PC-3 (cell line): ENCODE measurements at regions not wholly inside any gene's neighbourhood (a gene's known extent, or its start where the extent isn't known, plus 50 kb on each side); places are given as distances from the start of the nearest gene placed in this dataset.

Experiments used
- ATAC-seq: fragments of 200-7000 bp; cut with Tn5 transposase; 2 replicates; pipeline ENCODE4 v1.9.1; 2020; ENCODE audit warnings: mild to moderate bottlenecking, moderate library complexity
- BruUV-seq: library from RNA; stranded (reverse); fragments of 400-500 nt; replicated peaks from 2 replicates; lab custom pipeline; 2021; lab: Mats Ljungman, UMichigan
- CTCF ChIA-PET: fragments of 300-600 bp; sonication (Branson Sonifier 250); formaldehyde crosslinking; loops from one replicate; lab custom pipeline; 2022; ENCODE audit warnings: antibody characterized with exemption; lab: Charles Lee
- POLR2A ChIA-PET: fragments of 300-600 bp; sonication (Branson Sonifier 250); formaldehyde crosslinking; loops from one replicate; lab custom pipeline; 2022; ENCODE audit warnings: antibody characterized with exemption; ENCODE audit not compliant: unreplicated experiment; lab: Charles Lee
- DNase-seq: peaks from one replicate; pipeline ENCODE4 v3.0.0-alpha.2; 2015
- H2AFZ ChIP-seq: fragments of 300-600 bp; sonication (generic); 2 replicates; pipeline ENCODE4 v1.6.0; 2016; ENCODE audit warnings: antibody characterized with exemption, low read length
- H3F3A ChIP-seq: fragments of 300-600 bp; sonication (generic); one replicate; pipeline ENCODE4 v1.6.0; 2017; ENCODE audit warnings: antibody characterized with exemption, low read length, control low read depth, mild to moderate bottlenecking; ENCODE audit not compliant: unreplicated experiment
- H3K27ac ChIP-seq: fragments of 300-600 bp; sonication (generic); 2 replicates; pipeline ENCODE4 v1.5.1; 2016; ENCODE audit warnings: mild to moderate bottlenecking, low read length
- H3K27me3 ChIP-seq: fragments of 300-600 bp; sonication (generic); 2 replicates; pipeline ENCODE4 v1.6.1; 2016; ENCODE audit warnings: low read length, mixed read lengths
- H3K36me3 ChIP-seq: fragments of 300-600 bp; sonication (generic); 2 replicates; pipeline ENCODE4 v1.6.1; 2016; ENCODE audit warnings: low read depth, mixed run types, low read length, mixed read lengths
- H3K4me1 ChIP-seq: fragments of 300-600 bp; sonication (generic); 2 replicates; pipeline ENCODE4 v1.5.1; 2016; ENCODE audit warnings: low read length; ENCODE audit not compliant: insufficient read depth
- H3K4me2 ChIP-seq: fragments of 300-600 bp; sonication (generic); 2 replicates; pipeline ENCODE4 v1.6.0; 2016; ENCODE audit warnings: low read length
- H3K4me3 ChIP-seq: fragments of 300-600 bp; sonication (generic); 2 replicates; pipeline ENCODE4 v1.5.1; 2016; ENCODE audit warnings: mild to moderate bottlenecking, low read length, mixed read lengths
- H3K79me2 ChIP-seq: fragments of 300-600 bp; sonication (generic); 2 replicates; pipeline ENCODE4 v1.6.1; 2017; ENCODE audit warnings: low read length, mixed read lengths
- H3K9ac ChIP-seq: fragments of 300-600 bp; sonication (generic); 2 replicates; pipeline ENCODE4 v1.6.0; 2016; ENCODE audit warnings: mild to moderate bottlenecking, low read length
- H3K9me2 ChIP-seq: fragments of 300-600 bp; sonication (generic); replicated peaks from 2 replicates; pipeline ENCODE4 v1.6.1; 2016; ENCODE audit warnings: mixed run types, low read length, mixed read lengths
- H3K9me3 ChIP-seq: fragments of 300-600 bp; sonication (generic); 2 replicates; pipeline ENCODE4 v1.6.1; 2016; ENCODE audit warnings: low read length, mixed read lengths
- H4K20me1 ChIP-seq: fragments of 300-600 bp; sonication (generic); 2 replicates; pipeline ENCODE4 v1.6.1; 2016; ENCODE audit warnings: low read length, mixed read lengths
- EZH2 ChIP-seq: fragments of 300-600 bp; sonication (generic); IDR thresholded peaks from one replicate; pipeline ENCODE4 v1.6.1; 2017; ENCODE audit warnings: antibody characterized with exemption, mild to moderate bottlenecking, low read length; ENCODE audit not compliant: unreplicated experiment
- EZH2phosphoT487 ChIP-seq: fragments of 300-600 bp; sonication (generic); IDR thresholded peaks from 2 replicates; pipeline ENCODE4 v1.6.1; 2018; ENCODE audit warnings: mild to moderate bottlenecking, antibody characterized with exemption, low read length, borderline replicate concordance
- intact Hi-C: fragments of 100-400 bp; cut with micrococcal nuclease; formaldehyde crosslinking; loops from 2 replicates; pipeline ENCODE4 v1.9.0; 2023
- TF ChIP-seq, protein P1 (sequence below): fragments of 300-600 bp; sonication (generic); conservative IDR thresholded peaks from 2 replicates; pipeline ENCODE4 v1.5.1; 2017; ENCODE audit warnings: antibody characterized with exemption, low read depth, mild to moderate bottlenecking, low read length

DNA sequence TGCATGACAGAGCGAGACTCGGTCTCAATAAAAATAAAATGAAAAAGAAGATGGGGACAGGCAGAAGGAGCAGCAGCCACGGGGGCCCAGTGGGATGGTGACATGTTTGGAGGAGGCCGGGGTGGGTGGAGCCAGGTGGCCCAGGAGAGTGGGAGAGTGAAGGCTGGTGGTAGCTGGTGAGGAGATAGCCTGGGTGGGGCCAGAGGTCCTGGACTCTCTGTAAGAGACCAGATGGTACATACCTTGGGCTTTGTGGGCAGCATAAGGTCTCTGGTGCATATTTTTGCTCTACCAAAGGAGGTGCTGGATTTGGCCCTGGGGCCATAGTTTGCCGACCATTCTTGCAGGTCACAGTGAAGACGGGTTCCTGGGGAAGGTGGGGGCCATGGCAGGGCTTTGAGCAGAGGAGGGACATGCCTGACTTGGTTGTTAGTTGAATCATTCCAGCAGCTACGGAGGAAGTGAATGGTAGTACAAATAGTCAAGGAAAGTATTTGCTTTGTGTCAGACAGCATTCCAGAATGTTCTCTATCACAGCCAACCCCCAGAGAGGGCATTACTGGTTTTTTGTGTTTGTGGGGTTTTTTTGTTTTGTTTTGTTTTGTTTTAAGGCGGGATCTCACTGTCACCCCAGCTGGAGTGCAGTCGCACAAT lies 69.1 kb downstream of the ARHGEF18 start:
- Histone ChIP-seq H3K9ac (no peak overlapping the region), H3K79me2 (peaks cover 75% of the 10 kb centered on the region), H3K27me3 (no peaks in the 10 kb centered on the region), H3F3A (no peaks in the 10 kb centered on the region), H3K9me3 (no peaks in the 10 kb centered on the region), H3K9me2 (no peaks in the 10 kb centered on the region), H3K36me3 (no peaks in the 10 kb centered on the region), H2AFZ (no peak overlapping the region), H4K20me1 (0 out of 2 replicates have a peak, but pooled peaks cover 5% of the 10 kb centered on the region), H3K4me3 (no peak overlapping the region), H3K4me1 (peaks cover 6% of the 10 kb centered on the region; the same call in 1 of the 2 replicates), H3K4me2 (no peak overlapping the region), H3K27ac (no peak overlapping the region)
- TF ChIP-seq, protein P1, sequence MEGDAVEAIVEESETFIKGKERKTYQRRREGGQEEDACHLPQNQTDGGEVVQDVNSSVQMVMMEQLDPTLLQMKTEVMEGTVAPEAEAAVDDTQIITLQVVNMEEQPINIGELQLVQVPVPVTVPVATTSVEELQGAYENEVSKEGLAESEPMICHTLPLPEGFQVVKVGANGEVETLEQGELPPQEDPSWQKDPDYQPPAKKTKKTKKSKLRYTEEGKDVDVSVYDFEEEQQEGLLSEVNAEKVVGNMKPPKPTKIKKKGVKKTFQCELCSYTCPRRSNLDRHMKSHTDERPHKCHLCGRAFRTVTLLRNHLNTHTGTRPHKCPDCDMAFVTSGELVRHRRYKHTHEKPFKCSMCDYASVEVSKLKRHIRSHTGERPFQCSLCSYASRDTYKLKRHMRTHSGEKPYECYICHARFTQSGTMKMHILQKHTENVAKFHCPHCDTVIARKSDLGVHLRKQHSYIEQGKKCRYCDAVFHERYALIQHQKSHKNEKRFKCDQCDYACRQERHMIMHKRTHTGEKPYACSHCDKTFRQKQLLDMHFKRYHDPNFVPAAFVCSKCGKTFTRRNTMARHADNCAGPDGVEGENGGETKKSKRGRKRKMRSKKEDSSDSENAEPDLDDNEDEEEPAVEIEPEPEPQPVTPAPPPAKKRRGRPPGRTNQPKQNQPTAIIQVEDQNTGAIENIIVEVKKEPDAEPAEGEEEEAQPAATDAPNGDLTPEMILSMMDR: no peak
- TF ChIP-seq EZH2phosphoT487 (no peak), EZH2 (no peak)
- POLR2A ChIA-PET: no interaction called here
- BruUV-seq: no TSS peak
- ATAC-seq (peak; percentile 42; the same call in 1 of the 2 replicates), DNase-seq (no peak)
- CTCF ChIA-PET: no interaction called here
- intact Hi-C loops: no loop called here

DNA sequence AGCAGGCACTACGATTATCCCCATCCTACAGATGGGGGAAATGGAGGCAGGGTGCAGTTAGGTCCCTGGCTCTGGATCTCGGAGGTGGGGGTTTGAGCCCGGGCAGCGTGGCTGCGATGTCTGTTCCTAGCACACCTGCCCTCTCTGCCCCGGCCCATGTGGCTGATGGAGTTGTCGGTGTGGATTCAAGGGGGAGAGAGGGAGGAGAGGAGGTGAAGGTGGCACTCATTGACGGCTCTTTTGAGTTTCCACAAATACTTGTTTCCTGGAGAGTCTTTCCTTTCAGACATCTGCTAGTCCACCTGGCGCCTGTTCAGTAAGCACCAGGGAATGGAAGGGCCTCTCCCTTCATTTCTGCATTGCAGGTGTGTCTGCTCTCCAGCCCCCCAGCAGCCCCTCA lies 69.9 kb downstream of the ARHGEF18 start:
- ChIA-PET CTCF (no interaction called here), POLR2A (no interaction called here)
- Histone ChIP-seq H3K27ac (no peak overlapping the region), H3K4me1 (peaks cover 6% of the 10 kb centered on the region; the same call in 1 of the 2 replicates), H3K36me3 (no peaks in the 10 kb centered on the region), H3K9me3 (no peaks in the 10 kb centered on the region), H4K20me1 (0 out of 2 replicates have a peak, but pooled peaks cover 5% of the 10 kb centered on the region), H3K79me2 (peaks cover 70% of the 10 kb centered on the region), H3K27me3 (no peaks in the 10 kb centered on the region), H2AFZ (no peak overlapping the region), H3K9me2 (no peaks in the 10 kb centered on the region), H3K9ac (no peak overlapping the region), H3K4me2 (no peak overlapping the region), H3K4me3 (no peak overlapping the region), H3F3A (no peaks in the 10 kb centered on the region)
- TF ChIP-seq, protein P1: no peak
- TF ChIP-seq EZH2: no peak
- TF ChIP-seq EZH2phosphoT487: no peak
- no peak for DNase-seq
- intact Hi-C loops: no loop called here
- BruUV-seq: no TSS peak
- no peak for ATAC-seq

DNA sequence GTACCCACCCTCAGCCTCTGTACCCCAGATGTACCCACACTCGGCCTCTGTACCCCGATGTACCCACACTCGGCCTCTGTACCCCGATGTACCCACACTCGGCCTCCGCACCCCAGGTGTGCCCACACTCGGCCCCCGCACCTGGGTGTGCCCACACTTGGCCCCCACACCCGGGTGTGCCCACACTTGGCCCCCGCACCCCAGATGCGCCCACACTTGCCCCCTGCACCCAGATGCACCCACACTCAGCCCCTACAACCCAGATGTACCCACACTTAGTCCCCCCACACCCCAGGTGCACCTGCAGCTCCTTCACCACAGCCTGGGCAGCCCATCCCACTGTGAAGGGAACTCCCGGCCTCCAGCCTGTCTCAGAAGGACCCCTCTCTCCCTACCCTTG lies 69.7 kb downstream of the PEX11G start:
- TF ChIP-seq EZH2 (no peak), EZH2phosphoT487 (no peak)
- TF ChIP-seq, protein P1: no peak
- no peaks in the 10 kb centered on the region for H3K9me3 ChIP-seq
- ChIA-PET POLR2A (no interaction called here), CTCF (no interaction called here)
- no TSS peak for BruUV-seq
- H3K27ac ChIP-seq: no peak overlapping the region
- 0 out of 2 replicates have a peak, but pooled peaks cover 5% of the 10 kb centered on the region for H4K20me1 ChIP-seq
- H3K9me2 ChIP-seq: no peaks in the 10 kb centered on the region
- H3K36me3 ChIP-seq: no peaks in the 10 kb centered on the region
- no peak overlapping the region for H3K9ac ChIP-seq
- DNase-seq (no peak), ATAC-seq (no peak)
- no peak overlapping the region for H3K4me2 ChIP-seq
- H3K4me1 ChIP-seq: peaks cover 6% of the 10 kb centered on the region; the same call in 1 of the 2 replicates
- H3K4me3 ChIP-seq: no peak overlapping the region
- H3K27me3 ChIP-seq: no peaks in the 10 kb centered on the region
- intact Hi-C loops: no loop called here
- peaks cover 64% of the 10 kb centered on the region for H3K79me2 ChIP-seq
- no peak overlapping the region for H2AFZ ChIP-seq
- no peaks in the 10 kb centered on the region for H3F3A ChIP-seq
